Karpas-422 (cell line): ENCODE measurements at regions not wholly inside any gene's neighbourhood (a gene's known extent, or its start where the extent isn't known, plus 50 kb on each side); places are given as distances from the start of the nearest gene placed in this dataset.

ENCODE experiments used
- DNase-seq: peaks from one replicate; pipeline ENCODE4 v3.0.0-alpha.2; 2015
- H2AFZ ChIP-seq: fragments of 200-600 bp; sonication (generic); 2 replicates; pipeline ENCODE4 v1.6.1; 2014; ENCODE audit warnings: antibody characterized with exemption, low read length, mixed read lengths
- H3K27ac ChIP-seq: fragments of 200-600 bp; sonication (generic); 2 replicates; pipeline ENCODE4 v1.5.1; 2014; ENCODE audit warnings: mild to moderate bottlenecking, low read length, moderate library complexity
- H3K27me3 ChIP-seq: fragments of 200-600 bp; sonication (generic); 2 replicates; pipeline ENCODE4 v1.6.1; 2014; ENCODE audit warnings: low read length, mixed read lengths
- H3K36me3 ChIP-seq: fragments of 200-600 bp; sonication (generic); 2 replicates; pipeline ENCODE4 v1.6.1; 2014; ENCODE audit warnings: low read length, mixed read lengths; ENCODE audit not compliant: insufficient read depth
- H3K4me1 ChIP-seq: fragments of 200-600 bp; sonication (generic); 2 replicates; pipeline ENCODE4 v1.6.1; 2014; ENCODE audit warnings: mild to moderate bottlenecking, low read length, mixed read lengths
- H3K4me2 ChIP-seq: fragments of 200-600 bp; sonication (generic); 2 replicates; pipeline ENCODE4 v1.6.1; 2014; ENCODE audit warnings: low read length, low read depth, mild to moderate bottlenecking; ENCODE audit not compliant: poor library complexity, severe bottlenecking
- H3K4me3 ChIP-seq: fragments of 200-600 bp; sonication (generic); 2 replicates; pipeline ENCODE4 v1.5.1; 2014; ENCODE audit warnings: mild to moderate bottlenecking, antibody characterized with exemption, low read length, mixed read lengths
- H3K79me2 ChIP-seq: fragments of 200-600 bp; sonication (generic); 2 replicates; pipeline ENCODE4 v1.6.1; 2014; ENCODE audit warnings: mild to moderate bottlenecking, low read length, mixed read lengths
- H3K9ac ChIP-seq: fragments of 200-600 bp; sonication (generic); 2 replicates; pipeline ENCODE4 v1.6.0; 2014; ENCODE audit warnings: low read length
- H3K9me2 ChIP-seq: fragments of 200-600 bp; sonication (generic), shearing (Covaris generic); replicated peaks from 2 replicates; pipeline ENCODE4 v1.6.0; 2014; ENCODE audit warnings: mild to moderate bottlenecking, low read length, moderate library complexity; ENCODE audit not compliant: insufficient read depth
- H3K9me3 ChIP-seq: fragments of 300-700, 200-600 bp; sonication (generic); 2 replicates; pipeline ENCODE4 v1.6.1; 2014; ENCODE audit warnings: low read length, mixed read lengths
- H4K20me1 ChIP-seq: fragments of 200-600 bp; sonication (generic); 2 replicates; pipeline ENCODE4 v1.6.1; 2014; ENCODE audit warnings: mild to moderate bottlenecking, antibody characterized with exemption, low read length, low read depth; ENCODE audit not compliant: insufficient read depth

GRCh38 chr7:47046949-47047348 lies 535.0 kb downstream of the TNS3 start:
- DNase-seq = no peak
- Histone ChIP-seq H3K9me3 (no peaks in the 10 kb centered on the region), H3K4me3 (no peak overlapping the region), H3K9ac (no peak overlapping the region), H4K20me1 (no peaks in the 10 kb centered on the region), H3K9me2 (no peaks in the 10 kb centered on the region), H3K27ac (no peak overlapping the region), H3K4me2 (no peak overlapping the region), H3K27me3 (no peaks in the 10 kb centered on the region), H3K4me1 (no peaks in the 10 kb centered on the region), H3K79me2 (no peaks in the 10 kb centered on the region), H2AFZ (no peak overlapping the region), H3K36me3 (no peaks in the 10 kb centered on the region)

DNA sequence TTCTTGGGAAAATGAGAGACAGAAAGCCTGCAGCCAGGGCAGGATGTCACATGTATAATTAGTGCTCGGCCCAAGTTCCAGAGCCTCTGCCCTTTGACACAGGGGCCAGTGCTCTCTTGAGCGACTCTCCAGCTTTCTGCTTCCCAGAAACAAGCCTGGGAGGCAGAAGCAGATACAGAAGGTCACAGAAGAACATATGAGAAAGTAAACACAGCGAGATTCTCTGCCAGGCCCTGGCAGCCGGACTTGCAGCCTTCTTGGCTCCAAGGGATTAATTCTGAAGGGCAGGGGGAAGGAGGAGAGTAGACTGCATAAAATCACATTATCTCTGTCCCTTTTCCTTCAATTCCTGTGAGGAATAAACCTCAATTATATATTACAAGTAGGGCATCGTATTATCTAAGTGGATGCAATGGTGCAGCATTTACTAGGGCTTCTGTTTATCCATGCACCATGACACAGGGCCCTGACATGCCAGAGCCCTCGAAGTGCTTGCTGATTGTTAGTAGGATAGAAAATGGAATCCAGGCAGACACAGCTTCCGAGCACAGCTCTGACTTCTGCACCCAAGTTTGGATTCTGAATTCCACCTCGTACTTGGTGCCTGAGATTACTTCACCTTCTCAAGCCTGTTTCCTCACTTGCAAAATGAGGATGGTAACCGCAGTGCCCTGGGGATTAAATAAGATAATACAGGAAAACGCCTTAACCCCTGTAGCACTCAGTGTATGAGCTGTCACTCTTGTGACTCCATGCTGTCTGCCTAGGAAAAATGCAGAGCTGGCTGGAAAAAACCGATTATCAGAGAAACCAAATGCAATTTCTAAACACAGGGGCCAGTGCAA lies 536.5 kb downstream of the TNS3 start:
- Histone ChIP-seq H3K9ac (no peak overlapping the region), H3K36me3 (no peaks in the 10 kb centered on the region), H3K4me3 (no peak overlapping the region), H3K9me3 (no peaks in the 10 kb centered on the region), H3K79me2 (no peaks in the 10 kb centered on the region), H3K9me2 (no peaks in the 10 kb centered on the region), H3K27me3 (no peaks in the 10 kb centered on the region), H3K27ac (no peak overlapping the region), H4K20me1 (no peaks in the 10 kb centered on the region), H2AFZ (no peak overlapping the region), H3K4me1 (no peaks in the 10 kb centered on the region), H3K4me2 (no peak overlapping the region)
- no peak for DNase-seq

GRCh38 chr7:47044625-47045024 lies 537.3 kb downstream of the TNS3 start:
- Histone ChIP-seq H3K9ac (no peak overlapping the region), H3K36me3 (no peaks in the 10 kb centered on the region), H3K4me3 (no peak overlapping the region), H3K9me3 (no peaks in the 10 kb centered on the region), H2AFZ (no peak overlapping the region), H3K9me2 (no peaks in the 10 kb centered on the region), H3K4me1 (no peaks in the 10 kb centered on the region), H3K79me2 (no peaks in the 10 kb centered on the region), H3K27me3 (no peaks in the 10 kb centered on the region), H4K20me1 (no peaks in the 10 kb centered on the region), H3K27ac (no peak overlapping the region), H3K4me2 (no peak overlapping the region)
- no peak for DNase-seq

DNA sequence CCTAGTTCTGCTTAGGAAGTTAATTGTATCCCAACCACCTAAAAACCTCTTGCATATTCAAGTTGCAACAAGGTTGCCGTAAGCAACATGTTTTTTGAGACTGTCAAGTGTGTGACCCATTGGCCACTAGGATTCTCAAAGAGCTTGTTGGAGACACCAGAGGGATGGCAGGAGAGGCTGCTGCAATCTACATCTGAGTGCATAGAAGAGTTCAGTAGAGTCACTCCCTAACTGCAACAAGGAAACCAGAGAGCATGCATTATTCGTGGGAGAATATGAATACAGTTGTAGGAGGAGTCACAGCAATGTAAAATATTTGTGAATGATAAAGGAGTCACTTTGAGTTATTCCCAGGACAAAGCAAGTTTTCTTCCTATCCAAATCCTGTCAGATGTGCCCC lies 538.6 kb downstream of the TNS3 start:
- Histone ChIP-seq H3K27ac (no peak overlapping the region), H3K4me1 (no peaks in the 10 kb centered on the region), H4K20me1 (no peaks in the 10 kb centered on the region), H3K9ac (no peak overlapping the region), H3K9me2 (no peaks in the 10 kb centered on the region), H2AFZ (no peak overlapping the region), H3K9me3 (no peaks in the 10 kb centered on the region), H3K27me3 (no peaks in the 10 kb centered on the region), H3K36me3 (no peaks in the 10 kb centered on the region), H3K4me3 (no peak overlapping the region), H3K4me2 (no peak overlapping the region), H3K79me2 (no peaks in the 10 kb centered on the region)
- DNase-seq = no peak

DNA sequence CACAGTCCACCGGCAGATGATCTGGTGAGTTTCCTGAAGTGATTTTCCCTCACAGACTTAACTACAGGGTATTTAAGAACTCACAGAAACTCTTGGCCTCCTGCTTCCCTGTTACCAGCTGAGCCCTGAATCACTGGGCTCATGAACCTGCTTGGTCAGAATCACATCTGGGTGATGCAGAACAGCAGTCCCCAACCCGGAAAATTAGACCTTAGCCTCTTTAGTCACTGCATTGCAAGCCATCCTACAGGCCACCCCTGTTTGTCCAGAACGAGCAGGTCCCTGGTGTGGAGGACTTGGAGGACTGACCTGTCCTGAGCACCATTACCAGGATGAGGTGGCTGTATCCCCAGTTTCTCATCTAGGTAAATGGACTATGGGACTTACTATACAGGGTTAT lies 539.2 kb downstream of the TNS3 start:
- Histone ChIP-seq H3K4me2 (no peak overlapping the region), H4K20me1 (no peaks in the 10 kb centered on the region), H3K79me2 (no peaks in the 10 kb centered on the region), H3K27ac (no peak overlapping the region), H3K9me2 (no peaks in the 10 kb centered on the region), H3K4me1 (no peaks in the 10 kb centered on the region), H3K9me3 (no peaks in the 10 kb centered on the region), H3K4me3 (no peak overlapping the region), H3K36me3 (no peaks in the 10 kb centered on the region), H2AFZ (no peak overlapping the region), H3K9ac (no peak overlapping the region), H3K27me3 (no peaks in the 10 kb centered on the region)
- no peak for DNase-seq

GRCh38 chr7:47040795-47041347 lies 541.0 kb downstream of the TNS3 start:
- Histone ChIP-seq H3K9me3 (no peaks in the 10 kb centered on the region), H3K4me1 (no peaks in the 10 kb centered on the region), H2AFZ (no peak overlapping the region), H3K36me3 (no peaks in the 10 kb centered on the region), H3K4me2 (no peak overlapping the region), H3K9me2 (no peaks in the 10 kb centered on the region), H3K4me3 (no peak overlapping the region), H4K20me1 (no peaks in the 10 kb centered on the region), H3K27ac (no peak overlapping the region), H3K79me2 (no peaks in the 10 kb centered on the region), H3K27me3 (no peaks in the 10 kb centered on the region), H3K9ac (no peak overlapping the region)
- DNase-seq = no peak

DNA sequence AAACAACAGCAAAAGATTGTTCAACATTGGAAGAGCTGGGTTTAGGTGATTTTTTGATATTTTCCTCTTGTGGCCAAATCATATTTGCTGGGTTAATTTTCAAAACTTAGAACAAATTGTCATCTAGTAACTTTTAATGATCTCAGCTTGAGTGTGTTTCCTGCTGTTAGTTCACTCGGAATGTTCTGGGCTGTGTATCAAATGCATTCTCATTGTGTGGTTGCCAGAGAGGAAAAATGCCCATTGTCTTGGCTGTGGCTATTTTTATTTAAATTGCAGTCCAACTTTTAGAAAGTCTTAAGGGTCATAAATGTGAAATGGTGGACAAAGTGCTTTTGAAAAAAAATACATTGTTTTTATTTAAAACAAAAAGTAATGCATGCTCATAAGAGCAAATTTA lies 542.0 kb downstream of the TNS3 start:
- Histone ChIP-seq H3K9me3 (no peaks in the 10 kb centered on the region), H2AFZ (no peak overlapping the region), H3K9ac (no peak overlapping the region), H3K27me3 (no peaks in the 10 kb centered on the region), H3K79me2 (no peaks in the 10 kb centered on the region), H3K27ac (no peak overlapping the region), H3K4me1 (no peaks in the 10 kb centered on the region), H3K4me3 (no peak overlapping the region), H3K36me3 (no peaks in the 10 kb centered on the region), H3K4me2 (no peak overlapping the region), H3K9me2 (no peaks in the 10 kb centered on the region), H4K20me1 (no peaks in the 10 kb centered on the region)
- DNase-seq = no peak

GRCh38 chr7:47039089-47039648 lies 542.7 kb downstream of the TNS3 start:
- H3K4me1 ChIP-seq = no peaks in the 10 kb centered on the region
- H2AFZ ChIP-seq = no peak overlapping the region
- H3K9me2 ChIP-seq = no peaks in the 10 kb centered on the region
- no peaks in the 10 kb centered on the region for H4K20me1 ChIP-seq
- no peak overlapping the region for H3K27ac ChIP-seq
- no peaks in the 10 kb centered on the region for H3K79me2 ChIP-seq
- H3K9ac ChIP-seq = no peak overlapping the region
- no peak for DNase-seq
- H3K9me3 ChIP-seq = no peaks in the 10 kb centered on the region
- no peak overlapping the region for H3K4me2 ChIP-seq
- H3K4me3 ChIP-seq = no peak overlapping the region
- no peaks in the 10 kb centered on the region for H3K27me3 ChIP-seq
- H3K36me3 ChIP-seq = no peaks in the 10 kb centered on the region
